GM12873 (cell line): ENCODE measurements at regions not wholly inside any gene's neighbourhood (a gene's known extent, or its start where the extent isn't known, plus 50 kb on each side); places are given as distances from the start of the nearest gene placed in this dataset.

Experiments used
- TF ChIP-seq, protein P1 (sequence below): IDR thresholded peaks from 2 replicates; pipeline ENCODE4 v1.5.1; 2012; ENCODE audit warnings: low read depth, mild to moderate bottlenecking, moderate library complexity, low read length, control low read depth; ENCODE audit not compliant: insufficient read depth; ENCODE audit errors: missing control alignments

DNA sequence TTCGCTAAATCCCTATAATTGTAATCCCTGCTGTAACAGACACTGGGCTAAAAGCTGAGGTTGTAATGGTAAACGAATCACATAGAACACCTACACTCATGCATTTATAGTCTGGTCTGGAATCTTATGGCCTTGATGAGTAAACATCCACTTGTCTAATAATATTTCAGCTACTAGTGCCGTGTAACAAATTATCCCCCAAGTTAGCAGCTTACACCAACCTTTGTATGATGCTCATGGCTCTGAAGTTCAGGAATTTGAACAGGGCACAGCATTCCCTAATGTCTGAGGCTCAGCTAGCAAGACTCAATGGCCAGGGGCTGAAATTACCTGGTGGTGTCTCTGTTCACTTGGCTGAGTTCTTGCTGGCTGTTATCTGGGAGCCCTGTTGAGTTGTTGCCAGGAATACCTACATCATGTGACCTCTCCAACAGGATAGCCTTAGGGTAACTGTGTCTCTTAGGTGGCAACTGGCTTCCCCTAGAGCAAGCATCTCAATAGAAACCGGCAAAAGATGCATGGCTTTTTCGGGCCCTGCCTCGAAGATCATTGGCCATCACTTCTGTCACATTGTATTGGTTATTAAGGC, 100.9 kb upstream of the TMEM170B start:
- TF ChIP-seq, protein P1, sequence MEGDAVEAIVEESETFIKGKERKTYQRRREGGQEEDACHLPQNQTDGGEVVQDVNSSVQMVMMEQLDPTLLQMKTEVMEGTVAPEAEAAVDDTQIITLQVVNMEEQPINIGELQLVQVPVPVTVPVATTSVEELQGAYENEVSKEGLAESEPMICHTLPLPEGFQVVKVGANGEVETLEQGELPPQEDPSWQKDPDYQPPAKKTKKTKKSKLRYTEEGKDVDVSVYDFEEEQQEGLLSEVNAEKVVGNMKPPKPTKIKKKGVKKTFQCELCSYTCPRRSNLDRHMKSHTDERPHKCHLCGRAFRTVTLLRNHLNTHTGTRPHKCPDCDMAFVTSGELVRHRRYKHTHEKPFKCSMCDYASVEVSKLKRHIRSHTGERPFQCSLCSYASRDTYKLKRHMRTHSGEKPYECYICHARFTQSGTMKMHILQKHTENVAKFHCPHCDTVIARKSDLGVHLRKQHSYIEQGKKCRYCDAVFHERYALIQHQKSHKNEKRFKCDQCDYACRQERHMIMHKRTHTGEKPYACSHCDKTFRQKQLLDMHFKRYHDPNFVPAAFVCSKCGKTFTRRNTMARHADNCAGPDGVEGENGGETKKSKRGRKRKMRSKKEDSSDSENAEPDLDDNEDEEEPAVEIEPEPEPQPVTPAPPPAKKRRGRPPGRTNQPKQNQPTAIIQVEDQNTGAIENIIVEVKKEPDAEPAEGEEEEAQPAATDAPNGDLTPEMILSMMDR = no peak

DNA sequence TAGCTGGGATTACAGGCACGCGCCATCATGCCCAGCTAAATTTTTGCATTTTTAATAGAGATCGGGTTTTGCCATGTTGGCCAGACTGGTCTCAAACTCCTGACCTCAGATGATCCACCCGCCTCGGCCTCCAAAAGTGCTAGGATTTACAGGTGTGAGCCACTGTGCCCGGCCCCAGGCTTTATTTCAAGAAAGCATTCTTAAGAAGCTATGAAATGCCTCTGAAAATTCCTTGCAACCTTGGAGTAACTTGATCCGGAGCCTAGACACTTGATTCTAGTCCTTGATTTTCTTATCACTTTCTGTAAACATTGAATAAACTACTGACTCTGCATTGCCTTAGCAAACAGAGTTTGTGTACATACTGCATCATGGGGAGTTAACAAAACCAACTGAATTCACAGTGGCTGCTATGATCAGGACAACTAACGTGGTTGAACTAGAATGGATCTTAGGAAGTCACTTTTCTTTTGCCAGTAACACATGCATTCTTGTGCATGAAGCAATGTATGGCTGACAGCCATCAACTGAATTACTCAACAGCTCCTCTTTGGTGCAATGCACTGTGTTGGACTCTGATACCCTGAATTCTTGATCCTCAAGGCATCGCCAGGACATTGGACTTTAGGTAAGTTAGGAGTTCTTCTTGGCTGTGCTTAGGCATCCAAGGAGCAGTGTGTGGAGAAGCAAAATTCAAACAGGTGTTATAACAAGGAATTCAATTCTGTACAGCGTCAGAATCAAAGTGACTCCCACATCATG, 102.8 kb upstream of the TMEM170B start:
- TF ChIP-seq, protein P1 = no peak

DNA sequence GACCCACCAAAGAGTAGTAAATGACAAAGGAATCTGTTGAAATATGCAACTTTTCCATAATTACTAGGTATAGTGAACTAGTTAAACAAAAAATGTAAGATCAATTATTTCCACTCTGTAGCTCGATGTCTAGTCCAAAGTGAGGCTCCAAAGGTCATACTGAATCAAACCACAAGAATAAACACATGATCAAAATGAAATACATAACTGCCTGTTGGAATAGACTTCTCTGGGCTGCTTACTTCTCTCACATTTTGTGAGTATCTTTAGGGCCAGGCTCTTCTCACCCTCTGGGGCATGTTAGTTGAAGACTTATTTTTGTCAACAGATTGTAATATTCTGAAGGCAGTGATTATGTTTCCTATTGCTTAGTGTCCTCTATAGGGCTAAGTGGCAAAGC, 103.7 kb upstream of the TMEM170B start:
- TF ChIP-seq, protein P1 = no peak

DNA sequence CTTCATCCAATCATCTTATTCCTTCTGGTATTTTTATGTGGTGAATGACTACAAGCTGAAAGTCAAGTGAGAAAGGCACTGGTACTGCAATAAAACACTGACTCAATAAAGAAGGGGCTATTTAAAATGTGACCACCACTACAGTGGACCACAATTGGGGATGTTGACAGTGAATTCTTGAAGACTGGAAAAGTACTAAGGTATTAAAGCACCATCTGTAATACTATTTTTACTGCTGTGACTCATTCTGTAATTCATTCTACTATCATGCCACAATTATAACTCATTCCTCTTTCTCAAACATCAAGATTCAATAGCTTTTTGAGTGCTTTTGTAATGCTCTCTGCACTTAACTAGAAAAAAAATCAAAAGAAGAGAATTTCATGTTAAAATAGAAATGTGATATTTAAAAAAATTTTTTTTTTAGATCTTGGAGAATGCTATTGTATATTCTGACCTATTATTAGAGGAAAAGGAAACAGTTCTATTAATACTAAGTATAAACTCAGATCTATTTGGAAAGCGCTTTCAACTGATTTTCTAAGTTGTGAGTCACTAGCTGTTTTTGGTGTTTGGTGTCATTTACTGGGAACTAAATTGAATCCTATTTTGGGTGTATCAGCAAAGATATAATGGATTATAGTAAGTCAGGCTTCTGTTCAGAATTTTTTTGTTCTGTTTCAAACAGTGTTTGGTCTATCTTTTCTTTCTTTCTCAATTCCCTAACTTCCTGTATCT, 104.7 kb upstream of the TMEM170B start:
- TF ChIP-seq, protein P1 = no peak

DNA sequence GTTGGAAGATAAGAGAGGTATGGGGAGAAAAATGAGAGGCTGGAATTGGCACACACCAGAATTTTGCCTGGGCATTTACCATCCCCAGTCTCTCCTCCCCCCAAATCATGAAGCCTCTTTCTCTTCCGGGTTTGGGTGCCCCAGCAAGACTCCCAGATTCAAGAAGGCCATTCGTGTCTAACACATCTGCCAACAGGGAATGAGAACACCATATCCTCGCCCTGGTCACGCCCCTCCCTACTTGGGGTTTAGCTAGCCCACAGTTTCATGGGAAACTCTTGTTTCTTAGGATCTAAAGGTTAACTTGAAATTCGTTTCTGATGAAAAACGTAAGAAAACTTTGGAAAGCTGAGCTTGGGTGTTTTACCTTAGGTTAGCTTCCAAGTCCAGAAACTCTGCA, 105.5 kb upstream of the TMEM170B start:
- TF ChIP-seq, protein P1 = no peak

DNA sequence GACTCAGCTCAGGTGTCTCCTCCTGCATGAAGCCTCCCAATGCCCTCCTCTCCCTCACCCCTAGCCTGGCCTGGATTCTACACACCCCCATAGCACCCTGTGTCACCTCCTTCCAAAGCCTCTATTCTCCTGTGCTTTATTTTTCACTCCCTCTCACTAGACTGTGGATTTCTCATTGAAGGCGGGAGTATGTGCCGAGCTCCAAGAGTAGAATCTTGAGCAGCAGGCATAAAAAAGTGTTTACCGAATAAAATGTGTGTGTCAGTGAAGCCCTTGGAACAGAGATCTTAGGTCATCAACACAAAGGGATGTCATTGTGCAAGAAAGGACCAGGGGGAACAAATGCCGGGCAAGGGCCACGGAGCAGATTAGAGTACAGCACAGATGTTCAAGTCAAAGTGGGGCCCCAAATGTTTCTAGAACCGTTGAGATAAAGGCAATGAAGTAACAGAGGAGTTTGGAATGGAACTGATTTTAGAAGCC, 106.1 kb upstream of the TMEM170B start:
- TF ChIP-seq, protein P1 = no peak

DNA sequence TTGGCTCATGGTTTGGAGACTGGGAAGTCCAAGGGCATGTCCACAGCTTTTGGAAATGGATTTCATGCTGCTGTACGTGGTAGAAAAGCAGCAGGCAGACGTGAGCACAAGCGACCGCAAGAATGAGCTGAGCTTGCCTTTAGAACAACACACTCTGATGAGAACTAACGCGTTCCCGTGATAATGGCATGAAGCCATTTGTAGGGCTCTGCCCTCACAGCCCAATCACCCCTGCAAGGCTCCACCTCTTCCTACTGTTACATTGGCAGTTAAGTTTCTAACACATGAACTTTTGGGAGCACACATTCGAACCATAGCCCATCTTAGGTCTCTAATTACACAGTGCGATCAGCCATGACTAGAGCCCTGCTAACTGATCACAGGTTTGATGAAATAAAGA, 107.5 kb upstream of the TMEM170B start:
- TF ChIP-seq, protein P1 = no peak
